ENCODE measurements at regions not wholly inside any gene's neighbourhood (a gene's known extent, or its start where the extent isn't known, plus 50 kb on each side); places are given as distances from the start of the nearest gene placed in this dataset.

DNA sequence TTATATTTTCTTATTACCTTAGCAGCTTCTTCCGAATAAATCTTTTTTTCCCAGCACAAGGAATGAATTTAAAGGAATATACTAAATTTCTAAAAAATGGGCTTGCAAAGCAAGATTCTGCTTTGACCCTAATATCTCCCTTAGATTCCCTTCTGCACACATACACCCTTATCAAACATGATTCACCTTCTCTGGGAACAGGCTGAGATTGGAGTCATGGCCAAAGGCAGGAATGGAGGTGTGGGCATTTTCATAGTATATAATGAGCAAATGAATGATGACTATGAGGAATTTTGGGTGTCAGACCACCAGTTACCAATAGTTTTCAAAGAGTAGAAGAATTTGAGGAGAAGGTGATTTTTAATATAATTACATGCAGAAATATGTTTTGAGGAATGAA lies 231.3 kb upstream of the CDH11 start:
- TF ChIP-seq, protein P1, sequence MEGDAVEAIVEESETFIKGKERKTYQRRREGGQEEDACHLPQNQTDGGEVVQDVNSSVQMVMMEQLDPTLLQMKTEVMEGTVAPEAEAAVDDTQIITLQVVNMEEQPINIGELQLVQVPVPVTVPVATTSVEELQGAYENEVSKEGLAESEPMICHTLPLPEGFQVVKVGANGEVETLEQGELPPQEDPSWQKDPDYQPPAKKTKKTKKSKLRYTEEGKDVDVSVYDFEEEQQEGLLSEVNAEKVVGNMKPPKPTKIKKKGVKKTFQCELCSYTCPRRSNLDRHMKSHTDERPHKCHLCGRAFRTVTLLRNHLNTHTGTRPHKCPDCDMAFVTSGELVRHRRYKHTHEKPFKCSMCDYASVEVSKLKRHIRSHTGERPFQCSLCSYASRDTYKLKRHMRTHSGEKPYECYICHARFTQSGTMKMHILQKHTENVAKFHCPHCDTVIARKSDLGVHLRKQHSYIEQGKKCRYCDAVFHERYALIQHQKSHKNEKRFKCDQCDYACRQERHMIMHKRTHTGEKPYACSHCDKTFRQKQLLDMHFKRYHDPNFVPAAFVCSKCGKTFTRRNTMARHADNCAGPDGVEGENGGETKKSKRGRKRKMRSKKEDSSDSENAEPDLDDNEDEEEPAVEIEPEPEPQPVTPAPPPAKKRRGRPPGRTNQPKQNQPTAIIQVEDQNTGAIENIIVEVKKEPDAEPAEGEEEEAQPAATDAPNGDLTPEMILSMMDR (conservative IDR thresholded peaks at IDR 0.05; ENCODE audit: low read length) = no peak
- no peak for TF ChIP-seq EZH2phosphoT487 (IDR thresholded peaks at IDR 0.05; ENCODE audit: borderline replicate concordance, low read depth, low read length)
